Suppressor macrophage treated with lipopolysaccharide for 1 hour (primary cell): ENCODE measurements at regions not wholly inside any gene's neighbourhood (a gene's known extent, or its start where the extent isn't known, plus 50 kb on each side); places are given as distances from the start of the nearest gene placed in this dataset.

ENCODE experiments used
- DNase-seq, 3 donors: peaks; one replicate each; pipeline ENCODE4 v3.0.0-alpha.2; 2020 to 2022

- DNase-seq, result no peak
These were observed 129.9 kb downstream of the KLF13 start for GRCh38 chr15:31456354-31457060.

GRCh38 chr15:31457161-31457560, 130.5 kb downstream of the KLF13 start:
- DNase-seq, result no peak

- no peak for DNase-seq
These were observed 131.2 kb downstream of the KLF13 start for GRCh38 chr15:31457631-31458526.

GRCh38 chr15:31458596-31459399, 132.2 kb downstream of the KLF13 start:
- DNase-seq, result peak; percentile 81 to 85 (median 82)

GRCh38 chr15:31459400-31459748, 132.7 kb downstream of the KLF13 start:
- DNase-seq, result no peak

GRCh38 chr15:31461375-31461774, 134.7 kb downstream of the KLF13 start:
- DNase-seq, result no peak

- DNase-seq, result no peak
These were observed 135.4 kb downstream of the KLF13 start for GRCh38 chr15:31461911-31462480.

GRCh38 chr15:31463521-31464102, 137.0 kb downstream of the KLF13 start:
- DNase-seq, result no peak

- DNase-seq, result no peak
These were observed 137.8 kb downstream of the KLF13 start for GRCh38 chr15:31464216-31465082.

GRCh38 chr15:31465083-31465955, 138.7 kb downstream of the KLF13 start:
- DNase-seq, result no peak

- no peak for DNase-seq
These were observed 140.7 kb downstream of the KLF13 start for GRCh38 chr15:31467361-31467760.

- no peak for DNase-seq
These were observed 142.5 kb downstream of the KLF13 start for GRCh38 chr15:31468911-31469785.

GRCh38 chr15:31469786-31470525, 143.3 kb downstream of the KLF13 start:
- no peak for DNase-seq

- DNase-seq, result no peak
These were observed 144.1 kb downstream of the KLF13 start for GRCh38 chr15:31470756-31471155.

GRCh38 chr15:31471731-31472430, 145.2 kb downstream of the KLF13 start:
- DNase-seq, result no peak

GRCh38 chr15:31472636-31473384, 146.2 kb downstream of the KLF13 start:
- DNase-seq, result peak; percentile 64 to 84 (median 80)

- DNase-seq, result no peak
These were observed 146.9 kb downstream of the KLF13 start for GRCh38 chr15:31473385-31474058.
